NCI-H446 (cell line): ENCODE measurements at regions not wholly inside any gene's neighbourhood (a gene's known extent, or its start where the extent isn't known, plus 50 kb on each side); places are given as distances from the start of the nearest gene placed in this dataset.
"Not testable (repeated sequence)": the region's sequence is repeated elsewhere in the genome, so short reads cannot be mapped to it uniquely, and the experiment has no call there.

Source experiments
- DNase-seq, 2 experiments: peaks; one replicate each; lab custom pipeline; 2025; lab: John Stamatoyannopoulos, UW

DNA sequence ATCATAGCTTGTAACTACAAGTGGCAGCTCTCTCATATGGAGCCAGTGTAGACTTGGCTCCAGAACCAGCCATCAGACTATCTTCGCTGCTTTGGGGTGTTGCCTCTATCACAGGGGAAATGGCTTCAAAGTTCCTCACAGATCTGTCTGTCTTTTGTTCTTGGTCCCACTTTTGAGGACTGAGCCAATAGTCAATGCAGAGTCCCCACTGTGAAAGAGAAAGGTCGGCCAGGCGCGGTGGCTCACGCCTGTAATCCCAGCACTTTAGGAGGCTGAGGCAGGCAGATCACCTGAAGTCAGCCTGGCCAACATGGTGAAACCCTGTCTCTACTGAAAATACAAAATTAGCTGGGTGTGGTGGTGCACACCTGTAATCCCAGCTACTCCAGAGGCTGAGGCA lies 86.9 kb upstream of the FZD7 start:
- not testable (repeated sequence) for DNase-seq

- DNase-seq, result no peak
Measured at GRCh38 chr2:201947287-201947686, 86.4 kb upstream of the FZD7 start.

DNA sequence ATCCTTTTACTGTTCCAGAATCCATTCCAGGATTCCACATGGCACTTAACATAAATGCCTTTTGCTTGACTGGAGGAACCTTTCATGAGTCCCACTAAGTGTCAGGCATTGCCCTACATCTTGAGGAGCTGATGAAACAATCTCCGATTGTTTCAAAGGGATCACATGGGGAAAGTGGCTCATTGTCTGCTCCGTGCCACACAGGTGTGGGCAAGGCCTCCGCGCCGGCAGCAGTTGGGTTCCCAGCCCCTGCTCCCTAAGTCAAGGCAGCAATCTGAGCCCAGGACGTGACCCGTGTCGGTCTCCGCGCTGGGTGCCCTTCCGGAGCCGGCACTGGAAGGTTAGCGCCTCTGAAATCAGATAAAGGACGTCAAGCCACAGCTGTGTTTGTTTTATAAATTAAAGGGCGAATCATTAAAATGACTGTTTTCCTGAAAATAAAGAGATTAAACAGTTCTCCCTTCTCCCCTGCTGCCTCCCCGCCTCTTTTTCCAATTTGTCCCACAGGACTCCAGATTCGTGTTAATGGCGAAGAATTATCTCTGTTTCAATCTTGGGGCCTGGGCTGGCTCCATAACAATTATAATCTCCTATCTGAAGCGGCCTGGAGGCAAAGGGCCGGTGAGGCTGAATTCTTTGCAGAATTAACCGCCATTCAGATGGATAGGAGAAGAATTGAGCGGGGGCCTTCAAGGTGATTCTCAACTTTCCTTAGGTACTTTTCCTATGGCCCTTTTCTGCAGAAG lies 84.3 kb upstream of the FZD7 start:
- no peak for DNase-seq

GRCh38 chr2:201949927-201950246 lies 83.8 kb upstream of the FZD7 start:
- DNase-seq, result no peak

DNA sequence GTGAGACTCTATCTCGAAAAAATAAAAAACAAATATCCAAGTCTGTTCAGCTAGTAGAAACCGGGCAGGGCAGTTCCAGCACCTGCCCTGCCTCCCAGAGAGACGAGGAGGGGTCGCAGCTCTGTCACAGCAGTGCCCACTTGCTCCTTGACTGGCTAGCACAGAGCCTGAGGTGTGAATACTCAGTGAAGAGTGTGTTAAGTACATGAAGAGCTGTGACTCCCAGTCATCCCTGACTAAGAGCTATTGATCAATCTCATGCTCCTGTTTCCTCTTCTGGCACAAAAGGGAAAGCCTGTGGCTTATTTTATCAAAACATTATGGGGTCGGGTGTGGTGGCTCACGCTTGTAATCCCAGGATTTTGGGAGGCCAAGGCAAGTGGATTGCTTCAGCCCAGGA lies 83.0 kb upstream of the FZD7 start:
- DNase-seq, result no peak

- peak in 1 of 2 experiments; percentile 30 for DNase-seq
Measured at GRCh38 chr2:201952187-201952586, 81.5 kb upstream of the FZD7 start.

DNA sequence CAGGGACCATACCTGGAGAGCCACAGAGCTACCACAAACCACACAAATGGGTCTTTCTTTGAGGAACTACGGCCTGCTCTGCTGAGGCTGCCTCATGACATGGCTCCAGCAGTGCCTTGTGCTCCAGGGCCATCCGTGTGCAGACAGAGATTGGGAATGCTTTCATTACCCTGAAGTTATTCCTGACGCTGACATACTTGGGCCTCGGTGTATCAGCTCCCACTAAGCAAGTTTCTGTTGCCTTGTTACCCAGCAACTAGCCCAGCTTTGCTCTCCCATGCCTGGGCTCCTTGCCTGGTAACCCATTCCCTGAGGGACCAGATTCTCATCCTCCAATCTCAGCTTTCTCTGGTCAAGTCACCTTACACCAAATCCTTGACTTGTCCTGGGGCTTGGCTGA lies 80.3 kb upstream of the FZD7 start:
- DNase-seq, result no peak

- no peak for DNase-seq
Measured at GRCh38 chr2:201953880-201954279, 79.8 kb upstream of the FZD7 start.

- DNase-seq, result no peak
Measured at GRCh38 chr2:201955231-201955630, 78.4 kb upstream of the FZD7 start.

DNA sequence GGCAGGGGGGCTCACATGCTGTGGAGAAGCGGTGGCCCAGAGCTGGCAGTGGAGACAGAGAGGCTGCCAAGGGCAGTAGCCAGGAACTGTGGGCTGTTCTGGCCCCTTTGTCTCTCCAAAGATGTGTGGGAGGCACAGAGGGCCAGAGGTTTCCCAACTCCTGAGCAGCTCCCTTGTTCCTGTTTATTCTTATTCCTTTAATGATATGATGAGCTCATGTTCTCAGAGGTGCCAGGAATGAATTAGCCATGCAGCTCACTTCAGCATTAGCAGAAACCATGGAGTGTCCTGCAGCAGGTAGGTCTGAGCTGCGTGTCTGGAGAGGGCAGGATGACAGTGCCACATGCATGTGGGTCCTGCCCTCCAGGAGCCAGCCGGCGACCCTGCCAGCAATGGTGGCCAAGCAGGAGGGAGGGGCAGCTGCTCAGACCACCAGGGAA lies 77.9 kb upstream of the FZD7 start:
- DNase-seq, result peak; percentile 33 to 61

- peak in 1 of 2 experiments; percentile 36 for DNase-seq
Measured at GRCh38 chr2:201956361-201956760, 77.3 kb upstream of the FZD7 start.

DNA sequence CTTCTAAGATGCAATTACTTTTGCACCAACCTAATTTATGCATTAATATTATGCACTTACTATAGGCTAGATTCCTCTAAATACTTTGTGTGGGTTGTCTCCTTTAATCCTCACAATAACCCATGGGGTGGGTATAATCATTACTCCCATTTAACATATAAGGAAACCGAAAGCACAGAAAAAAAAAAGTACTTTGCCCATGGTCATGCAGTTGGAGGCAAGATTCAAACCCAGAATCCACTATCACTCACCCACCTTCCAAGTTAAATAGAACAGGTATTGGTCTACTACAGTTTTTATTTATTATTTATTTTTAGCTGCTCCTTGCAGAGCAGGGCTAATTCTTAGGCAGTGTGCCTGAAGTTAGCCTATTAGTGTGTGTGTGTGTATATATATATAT lies 76.6 kb upstream of the FZD7 start:
- DNase-seq, result no peak

DNA sequence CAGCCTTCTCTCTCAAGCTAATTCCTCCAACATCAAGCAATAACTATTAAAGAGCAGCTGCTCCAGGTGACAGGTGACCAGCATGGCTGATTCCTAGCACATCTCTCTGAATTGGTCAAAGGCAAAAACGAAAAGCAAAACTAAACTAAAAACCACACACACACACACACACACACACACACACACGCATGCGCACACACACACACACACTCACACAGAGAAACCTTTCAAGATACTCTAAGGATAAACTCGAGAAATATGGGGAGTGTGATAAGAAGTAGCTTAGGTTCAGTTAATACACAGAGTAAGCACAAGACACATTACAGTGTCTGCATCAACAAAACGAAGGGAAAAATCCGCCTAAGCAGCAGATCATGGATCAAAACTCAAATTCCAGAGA lies 74.5 kb upstream of the FZD7 start:
- no peak for DNase-seq

- DNase-seq, result peak; percentile 56 to 88
Measured at GRCh38 chr2:201959626-201960025, 74.0 kb upstream of the FZD7 start.

- peak; percentile 87 to 96 for DNase-seq
Measured at GRCh38 chr2:201960305-201960704, 73.3 kb upstream of the FZD7 start.

- no peak for DNase-seq
Measured at GRCh38 chr2:201961401-201961800, 72.3 kb upstream of the FZD7 start.

- no peak for DNase-seq
Measured at GRCh38 chr2:201962774-201963562, 70.7 kb upstream of the FZD7 start.

DNA sequence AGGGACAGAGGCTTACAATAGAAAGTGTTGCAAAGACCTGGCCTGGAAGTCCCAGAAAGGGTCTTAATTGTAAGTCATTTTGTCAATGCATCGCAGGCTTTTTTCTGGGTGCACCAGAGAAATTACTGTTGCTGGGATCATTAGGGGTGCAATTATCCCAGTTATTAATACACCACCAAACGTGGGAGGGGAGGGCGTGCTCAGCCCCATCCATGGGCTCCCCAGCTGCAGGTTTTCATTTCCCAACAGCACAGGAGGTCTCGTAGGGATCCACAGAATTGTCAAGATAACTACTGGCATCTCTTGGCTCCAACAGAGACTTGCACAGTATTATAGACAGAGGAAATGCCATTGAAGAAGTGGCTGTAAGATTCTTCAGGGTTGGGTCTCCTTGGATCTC lies 69.6 kb upstream of the FZD7 start:
- no peak for DNase-seq

- peak; percentile 89 to 92 for DNase-seq
Measured at GRCh38 chr2:201964631-201965206, 68.9 kb upstream of the FZD7 start.

DNA sequence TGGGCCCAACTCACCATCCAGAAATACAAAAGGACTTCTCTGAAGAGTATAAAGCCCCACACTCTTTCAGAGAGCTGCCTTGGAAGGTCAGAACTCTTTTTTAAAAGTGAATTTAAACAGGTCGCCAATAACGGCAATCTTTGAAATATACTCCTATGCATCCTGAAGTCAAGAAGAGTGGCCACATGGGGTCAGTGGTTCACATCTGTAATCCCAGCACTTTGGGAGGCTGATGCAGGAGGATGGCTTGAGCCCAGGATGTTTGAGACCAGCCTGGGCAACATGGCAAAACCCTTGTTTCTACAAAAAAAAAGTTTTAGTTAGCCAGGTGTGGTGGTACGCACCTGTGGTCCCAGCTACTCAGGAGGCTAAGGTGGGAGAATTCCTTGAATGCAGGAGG lies 68.1 kb upstream of the FZD7 start:
- DNase-seq, result no peak

- DNase-seq, result peak; percentile 78 to 94
Measured at GRCh38 chr2:201966691-201967438, 66.8 kb upstream of the FZD7 start.

- DNase-seq, result no peak
Measured at GRCh38 chr2:201968050-201968449, 65.6 kb upstream of the FZD7 start.
